Smooth muscle cell (in vitro differentiated cells): ENCODE measurements at regions not wholly inside any gene's neighbourhood (a gene's known extent, or its start where the extent isn't known, plus 50 kb on each side); places are given as distances from the start of the nearest gene placed in this dataset.

Experiments
- DNase-seq: peaks from one replicate; lab custom pipeline; 2025; ENCODE audit not compliant: unreplicated experiment; lab: John Stamatoyannopoulos, UW
- H2AFZ ChIP-seq: fragments of 200-600 bp; sonication (generic); 2 replicates; pipeline ENCODE4 v1.6.0; 2016; ENCODE audit warnings: antibody characterized with exemption, low read depth, mild to moderate bottlenecking
- H3F3A ChIP-seq: fragments of 200-600 bp; sonication (generic); 2 replicates; pipeline ENCODE4 v1.6.0; 2017; ENCODE audit warnings: antibody characterized with exemption, low read depth
- H3K27ac ChIP-seq: fragments of 200-600 bp; sonication (generic); 2 replicates; pipeline ENCODE4 v1.5.1; 2016; ENCODE audit warnings: low read depth, mild to moderate bottlenecking
- H3K27me3 ChIP-seq: fragments of 200-600 bp; sonication (generic); 2 replicates; pipeline ENCODE4 v1.6.1; 2016; ENCODE audit warnings: low read depth, mild to moderate bottlenecking
- H3K36me3 ChIP-seq: fragments of 200-600 bp; sonication (generic); 2 replicates; pipeline ENCODE4 v1.5.1; 2016; ENCODE audit warnings: low read depth
- H3K4me1 ChIP-seq: fragments of 200-600 bp; sonication (generic); 2 replicates; pipeline ENCODE4 v1.5.1; 2016; ENCODE audit warnings: low read depth
- H3K4me2 ChIP-seq: fragments of 200-600 bp; sonication (generic); 2 replicates; pipeline ENCODE4 v1.6.0; 2016; ENCODE audit warnings: mild to moderate bottlenecking
- H3K4me3 ChIP-seq: fragments of 200-600 bp; sonication (generic); 2 replicates; pipeline ENCODE4 v1.5.1; 2016; ENCODE audit warnings: mild to moderate bottlenecking
- H3K79me2 ChIP-seq: fragments of 200-600 bp; sonication (generic); 2 replicates; pipeline ENCODE4 v1.6.0; 2016; ENCODE audit warnings: low read depth, mild to moderate bottlenecking
- H3K9ac ChIP-seq: fragments of 200-600 bp; sonication (generic); 2 replicates; pipeline ENCODE4 v1.6.0; 2016; ENCODE audit warnings: low read depth
- H3K9me3 ChIP-seq: fragments of 200-600 bp; sonication (generic); replicated peaks from 2 replicates; pipeline ENCODE4 v1.5.1; 2016; ENCODE audit warnings: low read depth
- H4K20me1 ChIP-seq: fragments of 200-600 bp; sonication (generic); 2 replicates; pipeline ENCODE4 v1.6.0; 2016; ENCODE audit warnings: low read depth
- WGBS: methylation state at CpG from one replicate; pipeline ENCODE4 v1.1.7; 2016; ENCODE audit warnings: low lambda C conversion rate; 5-methylcytosine and 5-hydroxymethylcytosine counted together
- TF ChIP-seq, protein P1 (sequence below): fragments of 200-600 bp; sonication (generic); IDR thresholded peaks from 2 replicates; pipeline ENCODE4 v1.5.1; 2017; ENCODE audit warnings: borderline replicate concordance, mild to moderate bottlenecking, antibody characterized with exemption; ENCODE audit not compliant: insufficient read depth, poor library complexity, severe bottlenecking

DNA sequence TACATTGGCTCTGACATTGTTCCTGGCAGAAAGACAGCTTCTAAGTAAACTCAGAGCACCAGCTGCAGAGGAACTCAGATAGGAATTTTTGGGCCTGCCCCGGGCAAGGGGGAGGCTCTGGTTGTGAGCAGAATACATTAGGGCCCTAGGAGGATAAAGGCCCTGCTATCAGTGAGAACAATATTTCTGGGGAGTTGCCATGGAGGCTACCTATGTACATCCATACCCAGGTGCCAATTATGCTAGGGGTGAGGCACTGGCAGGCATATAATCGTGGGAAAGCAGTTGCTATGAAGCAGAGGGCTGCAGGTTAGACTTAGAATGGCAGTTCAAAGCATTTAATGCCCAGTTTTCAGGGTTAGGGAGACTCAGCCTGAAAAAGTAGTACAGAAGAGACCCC is 273.5 kb upstream of the EDA2R start:
- Histone ChIP-seq H3K4me3 (no peak overlapping the region), H3K27ac (no peak overlapping the region), H3K9me3 (no peaks in the 10 kb centered on the region), H3K9ac (no peak overlapping the region), H3K4me1 (no peaks in the 10 kb centered on the region), H3F3A (no peaks in the 10 kb centered on the region), H3K36me3 (no peaks in the 10 kb centered on the region), H3K27me3 (no peaks in the 10 kb centered on the region), H3K4me2 (no peak overlapping the region), H4K20me1 (no peaks in the 10 kb centered on the region), H3K79me2 (no peaks in the 10 kb centered on the region), H2AFZ (no peak overlapping the region)
- 59% methylated on average over 2 of the region's 2 CpGs for WGBS
- TF ChIP-seq, protein P1, sequence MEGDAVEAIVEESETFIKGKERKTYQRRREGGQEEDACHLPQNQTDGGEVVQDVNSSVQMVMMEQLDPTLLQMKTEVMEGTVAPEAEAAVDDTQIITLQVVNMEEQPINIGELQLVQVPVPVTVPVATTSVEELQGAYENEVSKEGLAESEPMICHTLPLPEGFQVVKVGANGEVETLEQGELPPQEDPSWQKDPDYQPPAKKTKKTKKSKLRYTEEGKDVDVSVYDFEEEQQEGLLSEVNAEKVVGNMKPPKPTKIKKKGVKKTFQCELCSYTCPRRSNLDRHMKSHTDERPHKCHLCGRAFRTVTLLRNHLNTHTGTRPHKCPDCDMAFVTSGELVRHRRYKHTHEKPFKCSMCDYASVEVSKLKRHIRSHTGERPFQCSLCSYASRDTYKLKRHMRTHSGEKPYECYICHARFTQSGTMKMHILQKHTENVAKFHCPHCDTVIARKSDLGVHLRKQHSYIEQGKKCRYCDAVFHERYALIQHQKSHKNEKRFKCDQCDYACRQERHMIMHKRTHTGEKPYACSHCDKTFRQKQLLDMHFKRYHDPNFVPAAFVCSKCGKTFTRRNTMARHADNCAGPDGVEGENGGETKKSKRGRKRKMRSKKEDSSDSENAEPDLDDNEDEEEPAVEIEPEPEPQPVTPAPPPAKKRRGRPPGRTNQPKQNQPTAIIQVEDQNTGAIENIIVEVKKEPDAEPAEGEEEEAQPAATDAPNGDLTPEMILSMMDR: no peak
- DNase-seq: no peak

DNA sequence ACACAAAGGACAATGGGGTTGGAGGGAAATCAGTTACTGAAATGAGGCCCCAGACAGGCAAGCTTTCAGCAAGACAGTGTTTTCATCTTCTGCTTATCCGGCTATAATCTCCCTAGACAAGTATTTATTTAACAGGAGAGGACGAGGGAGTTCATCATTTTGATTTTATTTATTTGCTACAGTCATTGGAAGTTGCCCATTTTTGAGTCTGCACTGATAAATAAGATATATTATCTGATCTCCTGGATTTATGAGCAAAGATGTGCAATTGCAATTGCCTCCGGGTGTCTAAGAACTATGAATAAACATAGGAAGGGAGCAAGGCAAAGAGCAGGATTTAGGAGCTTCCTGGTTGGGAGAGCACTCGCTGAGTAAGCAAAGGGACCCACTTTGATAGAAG is 263.2 kb upstream of the EDA2R start:
- Histone ChIP-seq H3K27ac (no peak overlapping the region), H3K36me3 (no peaks in the 10 kb centered on the region), H3K4me2 (no peak overlapping the region), H3F3A (no peaks in the 10 kb centered on the region), H3K4me1 (no peaks in the 10 kb centered on the region), H3K79me2 (no peaks in the 10 kb centered on the region), H3K27me3 (no peaks in the 10 kb centered on the region), H3K9ac (no peak overlapping the region), H3K9me3 (peaks cover 3% of the 10 kb centered on the region), H4K20me1 (no peaks in the 10 kb centered on the region), H3K4me3 (no peak overlapping the region), H2AFZ (no peak overlapping the region)
- WGBS: 59% methylated on average over 4 of the region's 4 CpGs
- TF ChIP-seq, protein P1: no peak
- DNase-seq: no peak

DNA sequence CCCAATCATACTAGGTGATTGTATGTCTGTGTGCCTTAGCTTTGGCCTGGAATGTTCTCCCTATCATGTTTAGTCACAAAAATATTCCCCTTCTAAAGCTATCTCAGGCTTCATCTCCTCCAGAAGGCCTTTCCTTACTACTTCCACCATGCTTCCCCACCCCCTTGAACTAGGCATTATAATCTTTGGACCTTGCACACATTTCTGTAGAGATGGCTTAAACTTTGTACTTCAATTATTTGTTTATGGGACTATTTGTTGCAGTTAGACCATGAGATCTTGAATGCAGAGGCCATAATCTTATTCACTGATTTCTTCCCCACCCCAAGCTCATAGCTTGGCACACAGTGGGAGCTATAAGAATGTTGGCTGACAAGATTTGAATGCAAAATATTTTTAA is 262.0 kb upstream of the EDA2R start:
- no peak overlapping the region for H3K4me2 ChIP-seq
- H3K4me3 ChIP-seq: no peak overlapping the region
- H3K9me3 ChIP-seq: peaks cover 3% of the 10 kb centered on the region
- no peaks in the 10 kb centered on the region for H3F3A ChIP-seq
- no peaks in the 10 kb centered on the region for H3K27me3 ChIP-seq
- TF ChIP-seq, protein P1: no peak
- no peaks in the 10 kb centered on the region for H3K36me3 ChIP-seq
- no peak overlapping the region for H3K9ac ChIP-seq
- no peak overlapping the region for H3K27ac ChIP-seq
- H2AFZ ChIP-seq: no peak overlapping the region
- no peaks in the 10 kb centered on the region for H3K79me2 ChIP-seq
- no peaks in the 10 kb centered on the region for H3K4me1 ChIP-seq
- no peaks in the 10 kb centered on the region for H4K20me1 ChIP-seq
- no peak for DNase-seq

DNA sequence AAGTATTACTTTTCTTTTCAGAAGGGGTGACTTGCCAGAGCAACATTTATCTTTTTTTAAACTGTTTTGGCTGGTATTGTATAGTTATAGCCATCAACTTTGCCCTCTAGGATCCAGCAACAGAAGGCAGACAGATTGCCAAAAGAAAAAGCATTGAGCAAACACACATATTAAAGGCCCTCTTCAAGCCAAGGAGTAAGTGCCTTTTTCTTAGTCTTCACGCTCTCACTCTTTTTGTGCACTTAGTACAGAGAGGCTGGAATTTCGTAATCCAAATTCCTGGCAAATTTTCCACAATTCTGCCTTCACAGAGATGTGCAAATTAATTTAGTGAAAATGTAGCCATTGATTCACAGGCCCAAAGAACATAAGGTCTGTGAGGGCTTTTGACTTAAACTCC is 253.1 kb upstream of the EDA2R start:
- no peaks in the 10 kb centered on the region for H4K20me1 ChIP-seq
- H3K4me1 ChIP-seq: no peaks in the 10 kb centered on the region
- H2AFZ ChIP-seq: no peak overlapping the region
- DNase-seq: no peak
- no peaks in the 10 kb centered on the region for H3K27me3 ChIP-seq
- no peaks in the 10 kb centered on the region for H3K79me2 ChIP-seq
- no peak overlapping the region for H3K4me2 ChIP-seq
- H3K4me3 ChIP-seq: no peak overlapping the region
- H3K9me3 ChIP-seq: no peaks in the 10 kb centered on the region
- TF ChIP-seq, protein P1: no peak
- H3F3A ChIP-seq: no peaks in the 10 kb centered on the region
- no peaks in the 10 kb centered on the region for H3K36me3 ChIP-seq
- WGBS: 72% methylated on average over 2 of the region's 2 CpGs
- no peak overlapping the region for H3K9ac ChIP-seq
- no peak overlapping the region for H3K27ac ChIP-seq
